HepG2 (cell line): ENCODE measurements at regions not wholly inside any gene's neighbourhood (a gene's known extent, or its start where the extent isn't known, plus 50 kb on each side); places are given as distances from the start of the nearest gene placed in this dataset.

ENCODE experiments used
- ATAC-seq: fragments of 200-7000 bp; cut with Tn5 transposase; 3 replicates; pipeline ENCODE4 v1.9.1; 2020; ENCODE audit warnings: mild to moderate bottlenecking, moderate library complexity
- BruUV-seq: library from RNA; stranded (reverse); fragments of 400-500 nt; replicated peaks from 2 replicates; lab custom pipeline; 2021; lab: Mats Ljungman, UMichigan
- CTCF ChIA-PET: fragments of 300-600 bp; formaldehyde crosslinking; extraction: SDS; loops from one replicate; lab custom pipeline; 2021; ENCODE audit warnings: low total read pairs, inconsistent platforms, low intra/inter-chr PET ratio; lab: Yijun Ruan, JAX
- POLR2A ChIA-PET: fragments of 350-600 bp; sonication (Branson Sonifier 250); formaldehyde crosslinking; loops from one replicate; lab custom pipeline; 2020; ENCODE audit warnings: antibody characterized with exemption, inconsistent platforms; lab: Yijun Ruan, JAX
- DNase-seq: peaks from one replicate; pipeline ENCODE4 v3.0.0-alpha.2; 2015; ENCODE audit warnings: low spot score
- FAIRE-seq: peaks from 3 replicates; lab custom pipeline; 2011; peaks lifted over from hg19 to GRCh38; lab: Jason Lieb, UNC
- H2AFZ ChIP-seq: one replicate; pipeline ENCODE4 v1.6.1; 2011; ENCODE audit warnings: low read length, inconsistent platforms
- H3K27ac ChIP-seq: fragments of 300-600 bp; 3 replicates; pipeline ENCODE4 v1.8.0; 2011; ENCODE audit warnings: mixed run types, mild to moderate bottlenecking, mixed read lengths, low read length, inconsistent platforms; ENCODE audit not compliant: insufficient read depth; ENCODE audit errors: extremely low read length
- H3K27me3 ChIP-seq, 2 experiments: fragments of 200-600 bp in 1 of 2; 2 replicates in 1 of 2; 3 replicates in 1 of 2; pipeline versions ENCODE4 v1.6.0 to v1.8.0; 2011; ENCODE audit warnings: low read length in 2 of 2, mild to moderate bottlenecking in 2 of 2, moderate library complexity in 2 of 2, inconsistent platforms in 1 of 2; ENCODE audit not compliant: insufficient read depth in 2 of 2, control insufficient read depth in 1 of 2
- H3K36me3 ChIP-seq, 2 experiments: fragments of 200-600 bp in 1 of 2; replicated peaks in 1 of 2; 2 replicates in 1 of 2; 3 replicates in 1 of 2; pipeline versions ENCODE4 v1.5.1 to v1.8.0; 2011; ENCODE audit warnings: low read length in 2 of 2, inconsistent platforms in 1 of 2; ENCODE audit not compliant: insufficient read depth in 2 of 2, control insufficient read depth in 1 of 2
- H3K4me1 ChIP-seq: 2 replicates; pipeline ENCODE4 v1.5.1; 2012; ENCODE audit warnings: low read length, inconsistent platforms; ENCODE audit not compliant: insufficient read depth
- H3K4me2 ChIP-seq: 2 replicates; pipeline ENCODE4 v1.6.0; 2011; ENCODE audit warnings: low read depth, low read length, inconsistent platforms
- H3K4me3 ChIP-seq, 3 experiments: fragments of 200-600 bp in 1 of 3; sonication (generic), shearing (Covaris generic) in 1 of 3; replicated peaks in 1 of 3; 2 replicates each; pipeline ENCODE4 v1.5.1; 2011 to 2016; ENCODE audit warnings: low read length in 3 of 3, inconsistent platforms in 2 of 3, low read depth in 2 of 3, mild to moderate bottlenecking in 2 of 3, control low read depth in 1 of 3, mixed read lengths in 1 of 3; ENCODE audit not compliant: insufficient read depth in 1 of 3
- H3K79me2 ChIP-seq: one replicate; pipeline ENCODE4 v1.6.1; 2011; ENCODE audit warnings: low read length, inconsistent platforms; ENCODE audit not compliant: insufficient read depth
- H3K9ac ChIP-seq: 2 replicates; pipeline ENCODE4 v1.6.0; 2011; ENCODE audit warnings: mild to moderate bottlenecking, low read depth, low read length, inconsistent platforms; ENCODE audit not compliant: insufficient read depth
- H3K9me3 ChIP-seq: 2 replicates; pipeline ENCODE4 v1.5.1; 2012; ENCODE audit warnings: mild to moderate bottlenecking, low read length
- H4K20me1 ChIP-seq: 2 replicates; pipeline ENCODE4 v1.6.0; 2011; ENCODE audit warnings: inconsistent platforms, mild to moderate bottlenecking, low read length, moderate library complexity; ENCODE audit not compliant: insufficient read depth
- ATF7 ChIP-seq, 2 experiments: fragments of 450-650 bp in 1 of 2; sonication (generic) in 1 of 2; formaldehyde crosslinking in 1 of 2; IDR thresholded peaks; 2 replicates each; pipeline versions ENCODE4 v1.4.0 to v1.6.1; 2016 to 2020; ENCODE audit warnings: antibody characterized with exemption in 1 of 2, mild to moderate bottlenecking in 1 of 2, missing genetic modification reagents in 1 of 2
- BRD4 ChIP-seq: sonication (generic); formaldehyde crosslinking; IDR thresholded peaks from 2 replicates; pipeline ENCODE4 v1.4.0; 2020; ENCODE audit warnings: missing genetic modification reagents
- ETV6 ChIP-seq: sonication (generic); formaldehyde crosslinking; conservative IDR thresholded peaks from 2 replicates; pipeline ENCODE4 v1.4.0; 2020; ENCODE audit warnings: missing genetic modification reagents
- FOXK2 ChIP-seq: fragments of 450-650 bp; IDR thresholded peaks from 2 replicates; pipeline ENCODE4 v1.6.1; 2016
- HES4 ChIP-seq: sonication (generic); formaldehyde crosslinking; IDR thresholded peaks from 2 replicates; pipeline ENCODE4 v1.9.0; 2021; ENCODE audit warnings: mild to moderate bottlenecking, missing genetic modification reagents, borderline replicate concordance
- HOXA7 ChIP-seq: sonication (generic); formaldehyde crosslinking; IDR thresholded peaks from 2 replicates; pipeline ENCODE4 v1.8.1; 2022; ENCODE audit warnings: mild to moderate bottlenecking, missing genetic modification reagents, moderate library complexity
- IRX3 ChIP-seq: sonication (generic); formaldehyde crosslinking; IDR thresholded peaks from 2 replicates; pipeline ENCODE4 v1.8.1; 2023; ENCODE audit warnings: mild to moderate bottlenecking, low read depth, missing genetic modification reagents, borderline replicate concordance
- PITX1 ChIP-seq: sonication (generic); formaldehyde crosslinking; IDR thresholded peaks from 2 replicates; pipeline ENCODE4 v1.5.1; 2020; ENCODE audit warnings: mild to moderate bottlenecking, missing genetic modification reagents
- POLR2AphosphoS2 ChIP-seq: IDR thresholded peaks from 2 replicates; pipeline ENCODE4 v1.6.1; 2011; ENCODE audit warnings: low read depth, low read length, improper control_type of control experiment
- TRIM22 ChIP-seq: fragments of 450-650 bp; IDR thresholded peaks from 2 replicates; pipeline ENCODE4 v1.6.1; 2017
- ZNF101 ChIP-seq: sonication (generic); formaldehyde crosslinking; IDR thresholded peaks from 2 replicates; pipeline ENCODE4 v1.4.0; 2020; ENCODE audit warnings: mild to moderate bottlenecking, low read depth, missing genetic modification reagents, borderline replicate concordance
- ZNF275 ChIP-seq: sonication (generic); formaldehyde crosslinking; IDR thresholded peaks from 2 replicates; pipeline ENCODE4 v1.8.0; 2022; ENCODE audit warnings: missing genetic modification reagents, mild to moderate bottlenecking, inconsistent platforms, borderline replicate concordance
- ZNF703 ChIP-seq: sonication (generic); formaldehyde crosslinking; IDR thresholded peaks from 2 replicates; pipeline ENCODE4 v1.5.1; 2020; ENCODE audit warnings: missing genetic modification reagents, mild to moderate bottlenecking, moderate library complexity, borderline replicate concordance
- WGBS: methylation state at CpG from one replicate; pipeline ENCODE4 v1.1.6; 2017; ENCODE audit warnings: low lambda C conversion rate; 5-methylcytosine and 5-hydroxymethylcytosine counted together
- in situ Hi-C: cut with HindIII; loops from 2 replicates; pipeline ENCODE4 v1.10.0; 2017; ENCODE audit warnings: low pct_unique_long_range_greater_than_20kb; ENCODE audit not compliant: extremely low pct_ligation_motif_present
- intact Hi-C: fragments of 100-400 bp; cut with micrococcal nuclease; formaldehyde crosslinking; loops from one replicate; pipeline ENCODE4 v1.10.0; 2022; ENCODE audit not compliant: unreplicated experiment
- TF ChIP-seq, protein P1 (sequence below): sonication (generic); formaldehyde crosslinking; IDR thresholded peaks from 2 replicates; pipeline ENCODE4 v1.4.0; 2020; ENCODE audit warnings: missing genetic modification reagents, mild to moderate bottlenecking, borderline replicate concordance

GRCh38 chr16:54503011-54503855 lies 216.6 kb upstream of the IRX3 start:
- DNase-seq (no peak), FAIRE-seq (no peak), ATAC-seq (no peak)
- peak; percentile 59 for TF ChIP-seq ATF7 (IDR thresholded peaks at IDR 0.05)
- no peak for TF ChIP-seq ATF7 (CRISPR knock-in tag; IDR thresholded peaks at IDR 0.05)
- TF ChIP-seq ETV6 (CRISPR knock-in tag): no peak
- BruUV-seq: no TSS peak
- WGBS: 50% methylated on average over 8 of the region's 9 CpGs
- CTCF ChIA-PET: no interaction called here
- Histone ChIP-seq H3K4me1 (no peaks in the 10 kb centered on the region), H3K9me3 (peaks cover 8% of the 10 kb centered on the region; the same call in 1 of the 2 replicates), H4K20me1 (no peaks in the 10 kb centered on the region), H3K4me2 (no peak overlapping the region), H2AFZ (no peak overlapping the region), H3K4me3 (no peak overlapping the region), H3K9ac (no peak overlapping the region), H3K79me2 (no peaks in the 10 kb centered on the region), H3K27ac (no peak overlapping the region), H3K36me3 (no peaks in the 10 kb centered on the region), H3K27me3 (peaks cover 0 to 30% of the 10 kb centered on the region in 2 experiments; a peak in 4 of 5 replicates)
- in situ Hi-C loops: no loop called here
- POLR2A ChIA-PET: no interaction called here
- intact Hi-C loops: no loop called here

DNA sequence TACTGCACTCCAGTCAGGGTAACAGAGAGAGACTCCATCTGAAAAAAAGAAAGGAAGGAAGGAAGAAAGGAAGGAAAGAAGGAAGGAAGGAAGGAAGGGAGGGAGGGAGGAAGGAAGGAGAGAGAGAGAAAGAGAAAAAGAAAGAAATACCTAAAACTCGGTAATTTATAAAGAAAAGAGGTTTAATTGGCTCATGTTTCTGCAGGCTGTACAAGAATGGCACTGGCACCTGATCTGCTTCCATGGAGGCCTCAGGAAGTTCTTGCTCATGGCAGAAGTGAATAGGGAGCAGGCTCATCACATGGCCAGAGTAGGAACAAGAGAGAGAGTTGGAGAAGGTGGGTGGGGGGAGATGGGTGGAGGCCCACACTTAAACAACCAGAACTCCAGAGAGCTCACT lies 215.2 kb upstream of the IRX3 start:
- no peak overlapping the region for H3K4me2 ChIP-seq
- FAIRE-seq: no peak
- no peak overlapping the region for H3K4me3 ChIP-seq
- in situ Hi-C loops: no loop called here
- no peaks in the 10 kb centered on the region for H3K4me1 ChIP-seq
- no peak for ATAC-seq
- peaks cover 20% of the 10 kb centered on the region; the same call in 1 of the 2 replicates for H3K9me3 ChIP-seq
- no peak overlapping the region for H3K27ac ChIP-seq
- H3K79me2 ChIP-seq: no peaks in the 10 kb centered on the region
- no peaks in the 10 kb centered on the region for H4K20me1 ChIP-seq
- peaks cover 0 to 17% of the 10 kb centered on the region in 2 experiments; a peak in 3 of 5 replicates for H3K27me3 ChIP-seq
- 0% methylated on average over 1 of the region's 1 CpG for WGBS
- no TSS peak for BruUV-seq
- CTCF ChIA-PET: no interaction called here
- no peak for DNase-seq
- H3K36me3 ChIP-seq: no peaks in the 10 kb centered on the region
- no peak overlapping the region for H2AFZ ChIP-seq
- intact Hi-C loops: no loop called here
- POLR2A ChIA-PET: no interaction called here
- H3K9ac ChIP-seq: no peak overlapping the region
- TF ChIP-seq HES4 (CRISPR knock-in tag) (no peak), POLR2AphosphoS2 (no peak), HOXA7 (CRISPR knock-in tag) (no peak), PITX1 (CRISPR knock-in tag) (no peak), ZNF275 (no peak), FOXK2 (no peak), TRIM22 (no peak), ZNF703 (CRISPR knock-in tag) (no peak), BRD4 (no peak), ZNF101 (CRISPR knock-in tag) (no peak), IRX3 (no peak)
- TF ChIP-seq, protein P1, sequence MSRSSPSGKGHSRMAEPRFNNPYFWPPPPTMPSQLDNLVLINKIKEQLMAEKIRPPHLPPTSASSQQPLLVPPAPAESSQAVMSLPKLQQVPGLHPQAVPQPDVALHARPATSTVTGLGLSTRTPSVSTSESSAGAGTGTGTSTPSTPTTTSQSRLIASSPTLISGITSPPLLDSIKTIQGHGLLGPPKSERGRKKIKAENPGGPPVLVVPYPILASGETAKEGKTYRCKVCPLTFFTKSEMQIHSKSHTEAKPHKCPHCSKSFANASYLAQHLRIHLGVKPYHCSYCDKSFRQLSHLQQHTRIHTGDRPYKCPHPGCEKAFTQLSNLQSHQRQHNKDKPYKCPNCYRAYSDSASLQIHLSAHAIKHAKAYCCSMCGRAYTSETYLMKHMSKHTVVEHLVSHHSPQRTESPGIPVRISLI: no peak
